Upper lobe of right lung (tissue), 1 donor: ENCODE measurements at regions not wholly inside any gene's neighbourhood (a gene's known extent, or its start where the extent isn't known, plus 50 kb on each side); places are given as distances from the start of the nearest gene placed in this dataset.
"Not testable (repeated sequence)": the region's sequence is repeated elsewhere in the genome, so short reads cannot be mapped to it uniquely, and the experiment has no call there.

Experiments used
- ATAC-seq: fragments of 200-7000 bp; cut with Tn5 transposase; one replicate; pipeline ENCODE4 v1.9.1; 2020; ENCODE audit warnings: mild to moderate bottlenecking, moderate library complexity
- DNase-seq: peaks from one replicate; pipeline ENCODE4 v3.0.0-alpha.2; 2020
- H3K27ac ChIP-seq: fragments of 200-600 bp; one replicate; pipeline ENCODE4 v1.8.0; 2022
- H3K27me3 ChIP-seq: fragments of 200-600 bp; one replicate; pipeline ENCODE4 v1.8.0; 2022; ENCODE audit warnings: mild to moderate bottlenecking
- H3K36me3 ChIP-seq: fragments of 200-600 bp; one replicate; pipeline ENCODE4 v1.8.0; 2022
- H3K4me1 ChIP-seq: fragments of 200-600 bp; one replicate; pipeline ENCODE4 v1.8.0; 2022
- H3K4me3 ChIP-seq: fragments of 200-600 bp; one replicate; pipeline ENCODE4 v1.8.0; 2022; ENCODE audit warnings: mild to moderate bottlenecking
- H3K9me3 ChIP-seq: fragments of 200-600 bp; one replicate; pipeline ENCODE4 v1.8.0; 2022
- intact Hi-C: fragments of 100-400 bp; cut with DNase I; formaldehyde crosslinking; loops from one replicate; pipeline ENCODE4 v1.11.0; 2022
- TF ChIP-seq, protein P1 (sequence below): fragments of 200-600 bp; IDR thresholded peaks from one replicate; pipeline ENCODE4 v1.8.0; 2022; ENCODE audit warnings: antibody characterized with exemption
- donor health status: DM: no; HTN: yes; CAD: no; lungs with severe emphysema.

DNA sequence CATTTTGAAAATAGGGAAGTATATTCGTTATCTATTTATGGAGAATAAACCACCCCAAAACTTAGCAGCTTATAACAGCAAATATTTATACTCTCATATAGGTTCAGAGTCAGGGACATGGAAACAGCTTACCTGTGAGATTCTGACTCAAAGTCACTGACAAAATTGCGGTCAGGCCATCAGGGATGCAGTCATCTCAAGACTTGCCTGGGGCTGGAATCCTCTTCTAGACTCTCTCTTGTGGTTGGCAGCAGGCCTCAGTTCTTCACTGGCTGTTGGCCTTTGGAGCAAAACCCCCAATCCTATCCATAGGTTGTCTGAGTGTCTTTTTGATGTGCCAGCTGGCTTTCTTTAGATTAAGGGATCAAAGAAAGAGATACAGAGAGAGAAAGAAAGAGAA, 275.6 kb downstream of the SEC61B start:
- Histone ChIP-seq H3K4me1 (no peaks in the 10 kb centered on the region), H3K27me3 (no peaks in the 10 kb centered on the region), H3K36me3 (no peaks in the 10 kb centered on the region), H3K27ac (no peak overlapping the region), H3K9me3 (no peaks in the 10 kb centered on the region), H3K4me3 (no peak overlapping the region)
- ATAC-seq (no peak), DNase-seq (no peak)
- TF ChIP-seq, protein P1, sequence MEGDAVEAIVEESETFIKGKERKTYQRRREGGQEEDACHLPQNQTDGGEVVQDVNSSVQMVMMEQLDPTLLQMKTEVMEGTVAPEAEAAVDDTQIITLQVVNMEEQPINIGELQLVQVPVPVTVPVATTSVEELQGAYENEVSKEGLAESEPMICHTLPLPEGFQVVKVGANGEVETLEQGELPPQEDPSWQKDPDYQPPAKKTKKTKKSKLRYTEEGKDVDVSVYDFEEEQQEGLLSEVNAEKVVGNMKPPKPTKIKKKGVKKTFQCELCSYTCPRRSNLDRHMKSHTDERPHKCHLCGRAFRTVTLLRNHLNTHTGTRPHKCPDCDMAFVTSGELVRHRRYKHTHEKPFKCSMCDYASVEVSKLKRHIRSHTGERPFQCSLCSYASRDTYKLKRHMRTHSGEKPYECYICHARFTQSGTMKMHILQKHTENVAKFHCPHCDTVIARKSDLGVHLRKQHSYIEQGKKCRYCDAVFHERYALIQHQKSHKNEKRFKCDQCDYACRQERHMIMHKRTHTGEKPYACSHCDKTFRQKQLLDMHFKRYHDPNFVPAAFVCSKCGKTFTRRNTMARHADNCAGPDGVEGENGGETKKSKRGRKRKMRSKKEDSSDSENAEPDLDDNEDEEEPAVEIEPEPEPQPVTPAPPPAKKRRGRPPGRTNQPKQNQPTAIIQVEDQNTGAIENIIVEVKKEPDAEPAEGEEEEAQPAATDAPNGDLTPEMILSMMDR, result no peak
- intact Hi-C loops, result no loop called here

DNA sequence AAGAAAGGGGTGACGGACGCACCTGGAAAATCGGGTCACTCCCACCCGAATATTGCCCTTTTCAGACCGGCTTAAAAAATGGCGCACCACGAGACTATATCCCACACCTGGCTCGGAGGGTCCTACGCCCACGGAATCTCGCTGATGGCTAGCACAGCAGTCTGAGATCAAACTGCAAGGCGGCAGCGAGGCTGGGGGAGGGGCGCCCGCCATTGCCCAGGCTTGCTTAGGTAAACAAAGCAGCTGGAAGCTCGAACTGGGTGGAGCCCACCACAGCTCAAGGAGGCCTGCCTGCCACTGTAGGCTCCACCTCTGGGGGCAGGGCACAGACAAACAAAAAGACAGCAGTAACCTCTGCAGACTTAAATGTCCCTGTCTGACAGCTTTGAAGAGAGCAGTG, 276.9 kb downstream of the SEC61B start:
- H3K27ac ChIP-seq, H3K27me3 ChIP-seq, DNase-seq, H3K4me1 ChIP-seq, H3K9me3 ChIP-seq, H3K4me3 ChIP-seq, ATAC-seq, intact Hi-C loops, H3K36me3 ChIP-seq: not testable (repeated sequence)

DNA sequence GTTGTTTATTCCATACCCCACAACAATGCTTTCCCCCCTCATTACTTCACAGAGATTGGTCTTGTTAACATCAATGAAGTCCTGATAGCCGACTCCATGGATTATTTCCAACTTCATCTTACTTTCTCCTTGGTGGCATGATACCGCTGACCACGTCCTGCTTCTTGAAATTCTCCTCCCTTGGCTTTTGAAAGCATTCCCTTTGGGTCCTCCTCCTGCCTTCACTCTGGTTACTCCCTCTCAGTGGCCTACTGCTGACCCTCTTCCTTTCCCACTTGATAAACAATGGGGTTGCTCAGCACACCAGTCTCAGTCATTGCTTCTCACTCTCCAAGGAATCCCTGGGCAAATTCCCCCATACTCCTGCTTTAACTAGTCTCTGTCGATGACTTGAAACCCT, 283.9 kb downstream of the SEC61B start:
- TF ChIP-seq, protein P1, result no peak
- ATAC-seq, result no peak
- Histone ChIP-seq H3K4me1 (no peaks in the 10 kb centered on the region), H3K36me3 (no peaks in the 10 kb centered on the region), H3K4me3 (no peak overlapping the region), H3K27ac (no peak overlapping the region), H3K27me3 (no peaks in the 10 kb centered on the region), H3K9me3 (no peaks in the 10 kb centered on the region)
- DNase-seq, result no peak
- intact Hi-C loops, result no loop called here

DNA sequence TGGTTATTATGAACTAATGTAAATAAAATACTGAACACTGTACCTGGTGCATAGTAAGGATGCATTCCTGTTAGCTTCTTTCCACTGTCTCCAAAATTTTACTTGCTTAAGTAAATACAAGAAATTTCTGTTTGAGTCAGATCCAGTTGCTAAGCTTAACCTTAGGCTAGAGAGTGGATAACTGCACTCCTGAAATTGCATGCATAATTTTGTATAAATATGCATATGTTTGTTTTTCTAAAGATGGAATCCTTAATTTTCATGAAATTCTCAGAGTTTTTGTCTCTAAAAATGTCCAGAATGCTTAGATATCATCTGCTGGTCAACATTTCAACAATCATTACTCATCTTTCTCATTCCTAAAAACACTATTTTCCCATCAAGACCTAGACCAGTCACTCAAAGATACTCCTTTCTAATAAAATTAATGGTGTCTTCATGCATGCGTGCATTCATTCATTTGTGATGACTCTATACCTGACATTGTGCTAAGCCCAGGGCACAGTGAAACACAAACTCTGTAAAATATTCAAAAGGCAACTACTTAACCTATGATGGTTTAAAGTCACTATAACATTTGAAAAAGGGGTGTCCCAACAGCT, 284.8 kb downstream of the SEC61B start:
- ATAC-seq (no peak), DNase-seq (no peak)
- H3K27ac ChIP-seq, result no peak overlapping the region
- no peaks in the 10 kb centered on the region for H3K4me1 ChIP-seq
- TF ChIP-seq, protein P1, result no peak
- H3K36me3 ChIP-seq, result no peaks in the 10 kb centered on the region
- H3K4me3 ChIP-seq, result no peak overlapping the region
- no peaks in the 10 kb centered on the region for H3K9me3 ChIP-seq
- intact Hi-C loops, result no loop called here
- no peaks in the 10 kb centered on the region for H3K27me3 ChIP-seq

DNA sequence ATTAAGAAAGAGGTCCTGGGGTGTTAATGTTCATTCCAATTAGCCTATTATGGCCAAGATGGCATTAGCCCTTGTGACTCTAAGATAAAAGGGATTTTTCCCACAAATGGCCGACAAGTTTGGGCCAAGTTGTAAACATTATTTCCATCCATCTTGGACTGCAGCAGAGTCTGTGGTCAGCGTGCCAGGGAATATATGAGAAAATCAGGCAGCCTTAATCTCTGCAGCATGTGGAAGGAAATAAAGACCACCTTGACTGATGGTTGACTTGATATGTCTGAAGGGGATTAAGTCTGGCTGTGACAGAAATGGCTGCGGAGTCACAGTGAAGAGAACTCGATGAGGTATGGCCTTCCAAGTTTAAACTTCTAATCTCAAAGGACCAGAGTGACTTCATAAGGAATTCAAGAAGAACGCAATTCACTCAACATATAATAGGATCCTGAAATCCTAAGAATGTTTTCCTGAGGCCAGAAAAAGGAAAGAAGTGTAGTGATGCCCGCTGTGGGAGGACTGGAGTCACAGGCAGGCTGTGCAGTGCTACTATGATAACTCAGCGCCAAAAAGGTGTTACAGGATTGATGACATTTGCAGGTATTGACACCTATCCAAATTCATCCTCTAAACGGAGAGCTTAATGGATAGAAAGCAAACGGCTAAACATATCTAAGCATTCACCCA, 287.1 kb downstream of the SEC61B start:
- H3K9me3 ChIP-seq, result no peaks in the 10 kb centered on the region
- H3K4me3 ChIP-seq, result no peak overlapping the region
- ATAC-seq (no peak), DNase-seq (no peak)
- TF ChIP-seq, protein P1, result no peak
- intact Hi-C loops, result no loop called here
- no peaks in the 10 kb centered on the region for H3K36me3 ChIP-seq
- no peak overlapping the region for H3K27ac ChIP-seq
- no peaks in the 10 kb centered on the region for H3K27me3 ChIP-seq
- no peaks in the 10 kb centered on the region for H3K4me1 ChIP-seq

DNA sequence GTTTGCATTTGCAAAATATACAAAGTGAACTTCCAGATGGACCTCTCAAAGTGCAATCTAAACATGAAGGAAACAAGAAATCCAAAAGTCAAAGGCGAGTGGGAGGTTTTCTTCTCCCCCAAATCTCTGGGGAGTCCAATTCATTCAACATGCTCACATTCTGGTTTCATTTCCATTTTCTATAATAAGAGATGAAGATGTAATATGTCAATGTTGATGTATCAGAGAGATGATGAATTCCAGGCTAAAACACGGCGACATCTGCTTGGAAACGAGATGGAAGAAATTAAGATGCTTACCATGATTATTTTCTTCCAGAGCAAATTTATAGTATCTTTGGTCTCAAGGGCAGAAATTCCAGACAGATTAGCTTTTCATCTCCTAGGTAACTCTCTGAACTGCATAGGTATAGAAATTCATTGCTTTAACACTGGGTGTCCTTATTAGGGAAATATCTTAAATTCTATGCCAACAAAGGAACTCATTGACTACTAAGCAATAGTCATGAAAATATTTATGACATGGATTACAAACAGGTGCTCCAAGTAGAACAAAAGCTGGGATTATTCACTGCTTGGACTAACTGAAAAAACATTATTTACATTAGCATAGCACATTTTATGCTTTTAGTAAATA, 287.9 kb downstream of the SEC61B start:
- no peaks in the 10 kb centered on the region for H3K9me3 ChIP-seq
- H3K4me1 ChIP-seq, result no peaks in the 10 kb centered on the region
- ATAC-seq (no peak), DNase-seq (no peak)
- intact Hi-C loops, result no loop called here
- H3K36me3 ChIP-seq, result no peaks in the 10 kb centered on the region
- no peak overlapping the region for H3K27ac ChIP-seq
- TF ChIP-seq, protein P1, result no peak
- no peak overlapping the region for H3K4me3 ChIP-seq
- H3K27me3 ChIP-seq, result no peaks in the 10 kb centered on the region
